ENCODE measurements at regions not wholly inside any gene's neighbourhood (a gene's known extent, or its start where the extent isn't known, plus 50 kb on each side); places are given as distances from the start of the nearest gene placed in this dataset.

DNA sequence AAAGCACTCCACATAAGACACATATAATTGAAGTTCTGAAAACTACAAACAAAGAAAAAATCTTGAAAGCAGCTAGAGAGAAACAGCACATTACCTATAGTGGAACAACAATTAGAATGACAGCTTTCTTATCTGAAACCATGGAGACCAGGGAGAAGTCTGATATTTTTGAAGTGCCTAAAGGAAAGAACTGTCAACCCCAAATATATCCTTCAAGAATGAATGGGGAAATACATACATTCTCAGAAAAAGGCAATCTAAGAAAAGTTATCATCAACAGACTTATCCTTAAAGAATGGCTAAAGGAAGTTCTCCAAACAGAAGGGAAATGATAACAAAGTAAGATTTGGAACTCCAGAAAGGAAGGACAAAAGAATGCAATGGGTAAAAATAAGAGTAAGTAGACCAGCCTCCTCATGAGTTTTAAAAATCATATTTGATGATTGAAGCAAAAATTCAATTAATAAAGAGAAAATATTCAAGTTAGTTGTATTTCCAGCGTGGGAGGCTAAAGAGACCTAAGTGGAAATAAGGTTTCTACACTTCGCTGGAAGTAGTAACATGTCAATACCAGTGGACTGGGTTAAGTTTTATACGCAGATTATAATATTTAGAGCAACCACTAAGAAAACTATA lies 170.8 kb upstream of the SAMSN1 start:
- TF ChIP-seq YY1 (IDR thresholded peaks at IDR 0.05; ENCODE audit: insufficient read depth, insufficient read length) (no peak), ZNF274 (IDR thresholded peaks at IDR 0.05; ENCODE audit: low read depth, low read length) (no peak)
